IPS DF 19.7 (cell line): ENCODE measurements at regions not wholly inside any gene's neighbourhood (a gene's known extent, or its start where the extent isn't known, plus 50 kb on each side); places are given as distances from the start of the nearest gene placed in this dataset.
"Not testable (repeated sequence)": the region's sequence is repeated elsewhere in the genome, so short reads cannot be mapped to it uniquely, and the experiment has no call there.

ENCODE experiments used
- DNase-seq: peaks from one replicate; pipeline ENCODE4 v3.0.0-alpha.2; 2013; ENCODE audit warnings: low read depth, low spot score

GRCh38 chr20:17891131-17891530, 77.5 kb downstream of the SNX5 start:
- not testable (repeated sequence) for DNase-seq

DNA sequence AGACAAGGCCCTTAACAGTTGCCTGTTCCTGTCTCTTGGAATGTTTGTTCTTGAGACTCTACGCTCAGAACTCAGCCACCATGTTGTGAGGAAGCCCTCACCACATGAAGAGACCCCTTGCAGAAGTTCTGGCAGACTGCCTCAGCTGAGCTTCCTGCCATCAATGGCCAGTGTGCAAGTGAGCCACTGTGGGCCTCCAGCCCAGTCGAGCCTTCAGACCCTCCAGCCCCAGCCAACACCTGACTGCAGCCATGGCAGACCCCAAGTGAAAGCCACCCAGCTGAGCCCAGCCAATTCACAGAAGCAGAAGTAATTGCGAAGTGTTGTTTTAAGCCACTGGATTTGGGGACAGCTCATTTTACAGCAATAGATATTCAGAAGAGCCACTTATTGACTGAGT, 78.3 kb downstream of the SNX5 start:
- DNase-seq, result no peak

GRCh38 chr20:17889226-17889625, 79.4 kb downstream of the SNX5 start:
- no peak for DNase-seq

GRCh38 chr20:17888044-17888443, 80.5 kb downstream of the SNX5 start:
- no peak for DNase-seq

DNA sequence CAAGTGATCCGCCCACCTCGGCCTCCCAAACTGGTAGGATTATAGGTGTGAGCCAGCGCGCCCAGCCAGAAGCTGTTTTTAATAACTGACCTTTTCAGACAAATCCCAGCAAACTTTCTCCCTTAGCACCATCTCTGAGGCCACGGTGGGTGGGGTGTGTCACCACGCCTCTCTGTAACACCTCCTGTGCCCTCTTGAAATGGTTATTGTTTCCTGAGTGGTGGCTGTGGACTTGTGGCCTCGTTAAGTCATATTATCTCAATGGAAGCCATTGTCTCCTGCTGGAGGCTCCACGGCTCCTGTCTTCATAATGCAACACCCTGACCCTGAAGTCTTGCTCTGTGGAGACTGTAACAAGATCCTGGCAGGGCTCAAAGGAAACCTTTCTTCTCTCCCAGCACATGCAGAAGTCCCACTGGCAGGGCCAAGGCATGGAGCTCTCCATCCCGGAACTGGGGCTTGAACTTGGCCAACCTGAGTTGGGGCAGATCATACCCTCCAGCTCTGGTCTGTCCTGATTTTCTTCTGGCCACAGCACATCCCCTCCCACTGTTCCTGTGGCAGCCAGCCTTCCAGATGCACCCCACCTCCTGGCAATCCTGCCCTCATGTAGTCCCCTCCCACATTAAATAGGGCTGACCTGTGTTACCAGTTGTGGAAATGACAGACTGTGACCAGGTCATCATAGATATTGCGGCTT, 81.1 kb downstream of the SNX5 start:
- no peak for DNase-seq

DNA sequence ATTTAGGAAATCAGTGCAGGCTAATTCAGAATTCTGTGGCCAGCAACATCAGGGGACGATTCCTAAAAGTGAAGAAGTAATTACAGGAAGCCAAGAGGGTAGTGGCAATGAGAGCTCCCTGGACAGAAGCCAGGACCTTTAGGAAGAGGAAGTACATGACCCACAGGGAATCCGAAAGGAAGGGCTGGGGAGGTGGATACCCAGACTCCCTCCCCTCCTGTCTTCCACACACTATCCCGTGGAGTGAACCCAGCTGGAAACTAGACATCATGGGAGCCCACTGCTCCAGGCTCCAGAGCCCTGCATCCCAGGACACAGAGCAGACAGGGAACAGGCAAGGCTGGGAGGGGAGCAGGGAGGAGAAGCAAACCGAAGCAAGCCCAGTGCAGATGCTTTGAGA, 83.0 kb downstream of the SNX5 start:
- no peak for DNase-seq

- no peak for DNase-seq
These were observed 83.5 kb downstream of the SNX5 start for GRCh38 chr20:17885076-17885475.

DNA sequence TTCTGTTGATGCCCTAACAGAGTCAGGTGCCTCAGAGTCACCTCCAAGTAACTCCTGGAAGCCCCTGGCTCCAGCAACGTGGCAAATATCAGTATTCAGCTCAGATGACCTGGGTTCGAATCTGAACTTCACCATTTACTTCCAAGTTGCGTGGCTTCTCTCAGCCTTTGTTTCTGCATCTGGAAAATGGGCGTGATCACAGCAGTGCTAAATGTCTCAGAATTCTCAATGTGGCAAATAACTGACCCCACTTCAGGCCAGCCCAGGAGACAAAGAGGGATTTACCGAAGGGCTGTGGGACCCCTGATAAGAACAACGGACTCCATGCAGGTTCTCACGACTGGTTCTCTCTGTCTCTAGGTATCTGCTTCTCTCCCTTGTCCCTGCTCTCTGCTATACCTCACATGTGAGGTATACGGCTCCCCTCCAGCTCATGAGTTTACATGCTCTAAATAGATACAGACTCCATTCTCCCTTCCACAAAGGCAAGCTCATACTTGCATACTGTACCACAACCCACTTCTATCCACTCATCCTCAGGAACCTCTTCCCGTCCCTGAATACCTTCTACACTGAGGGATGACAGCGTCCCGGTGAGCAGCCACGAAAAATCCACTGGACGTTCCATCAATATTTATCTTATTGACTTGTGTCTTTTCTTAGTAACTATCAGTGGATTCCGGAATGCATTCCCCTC, 84.1 kb downstream of the SNX5 start:
- no peak for DNase-seq

DNA sequence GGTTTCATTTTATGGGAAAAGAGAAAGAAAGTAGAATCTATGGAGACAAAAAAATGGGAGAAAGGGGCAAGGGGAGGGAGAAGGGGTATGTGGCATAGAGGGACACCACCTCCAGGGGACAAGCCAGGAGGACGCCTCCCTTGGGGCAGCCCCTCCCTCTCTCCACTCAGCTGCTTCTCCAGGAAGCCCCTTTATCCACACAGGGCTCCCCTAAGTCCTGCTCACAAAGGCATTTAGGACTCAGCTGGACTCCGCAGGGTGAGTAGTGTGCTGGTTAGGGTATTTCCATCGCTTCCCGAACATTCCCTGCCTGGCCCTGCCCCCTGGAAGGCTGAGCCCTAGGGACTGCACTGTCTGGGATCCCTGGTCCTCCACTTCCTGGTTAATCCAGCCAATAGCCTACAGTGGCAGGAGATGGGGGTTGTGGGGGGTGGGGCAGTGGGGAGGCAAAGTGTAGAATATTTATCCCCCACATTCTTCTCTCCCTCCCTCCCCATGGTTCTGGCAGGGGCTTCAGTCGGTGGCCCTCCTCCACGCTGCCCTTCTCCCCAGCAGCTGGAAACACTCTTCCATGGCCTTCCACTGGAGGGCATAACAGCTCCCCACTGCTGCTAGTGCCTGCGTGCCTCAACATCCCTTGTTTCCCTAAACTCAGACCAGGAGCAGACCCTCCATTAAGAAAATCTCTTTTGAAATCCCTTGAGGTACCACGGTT, 84.8 kb downstream of the SNX5 start:
- no peak for DNase-seq

- DNase-seq, result no peak
These were observed 85.6 kb downstream of the SNX5 start for GRCh38 chr20:17882834-17883591.

- DNase-seq, result no peak
These were observed 86.3 kb downstream of the SNX5 start for GRCh38 chr20:17882065-17882833.

- no peak for DNase-seq
These were observed 86.9 kb downstream of the SNX5 start for GRCh38 chr20:17881741-17882064.

DNA sequence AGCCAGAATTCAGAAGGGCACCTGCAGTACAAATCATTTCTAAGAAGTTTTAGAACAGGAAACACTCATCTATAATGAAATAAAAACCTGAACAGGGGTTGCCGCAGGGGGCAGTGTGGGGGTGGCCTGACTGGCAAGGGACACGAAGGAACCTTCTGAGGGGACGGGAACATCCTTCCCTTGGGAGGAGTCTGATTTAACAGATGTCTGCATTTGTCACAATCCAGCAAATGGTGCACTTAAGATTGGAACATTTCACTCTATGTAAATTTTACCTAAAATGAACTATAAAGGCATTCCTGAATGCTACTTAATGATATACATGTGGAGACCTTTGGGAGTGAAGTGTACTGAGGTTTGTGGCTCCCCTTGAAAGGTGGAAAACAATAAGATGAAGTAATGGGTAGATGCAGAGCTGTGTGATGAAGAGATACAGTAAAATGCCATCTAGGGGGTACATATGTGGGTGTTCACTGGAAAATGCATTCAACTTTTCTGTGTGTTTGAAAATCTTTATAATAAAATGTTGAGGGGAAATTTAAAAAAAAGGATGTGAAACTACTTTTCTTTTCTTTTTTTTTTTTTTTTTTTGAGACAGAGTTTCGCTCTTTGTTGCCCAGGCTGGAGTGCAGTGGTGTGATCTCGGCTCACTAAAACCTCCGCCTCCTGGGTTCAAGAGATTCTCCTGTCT, 89.5 kb downstream of the SNX5 start:
- DNase-seq, result no peak

GRCh38 chr20:17878069-17878911, 90.3 kb downstream of the SNX5 start:
- DNase-seq, result no peak

DNA sequence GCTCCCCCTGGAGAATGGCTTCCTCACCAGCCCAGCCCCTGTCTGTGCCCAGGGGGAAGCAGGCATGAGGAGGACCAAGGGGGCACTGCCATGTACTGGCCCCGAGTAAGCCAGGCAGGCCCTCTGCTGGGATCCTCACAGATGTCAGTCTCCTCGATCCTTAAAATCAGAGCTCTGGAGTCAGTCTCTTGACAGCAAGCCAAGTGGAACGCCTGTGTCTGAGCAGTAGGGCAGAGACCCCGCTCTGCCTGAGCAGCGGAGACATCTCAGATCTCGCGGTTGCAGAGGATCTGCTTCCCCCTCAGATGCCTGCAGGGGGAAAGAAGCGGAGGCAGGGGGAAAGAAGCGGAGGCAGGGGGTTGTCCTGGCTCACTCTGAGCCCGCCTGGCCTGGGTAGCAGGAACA, 92.6 kb downstream of the SNX5 start:
- no peak for DNase-seq

- no peak for DNase-seq
These were observed 93.3 kb downstream of the SNX5 start for GRCh38 chr20:17875106-17875980.

- no peak for DNase-seq
These were observed 94.1 kb downstream of the SNX5 start for GRCh38 chr20:17874271-17875105.
